CD4-positive, CD25-positive, alpha-beta regulatory T cell (primary cell): ENCODE measurements at regions not wholly inside any gene's neighbourhood (a gene's known extent, or its start where the extent isn't known, plus 50 kb on each side); places are given as distances from the start of the nearest gene placed in this dataset.

Experiments used
- ATAC-seq, 2 donors: fragments of 150-1000 bp; cut with Tn5 transposase; one replicate each; pipeline ENCODE4 v1.10.0; 2021; ENCODE audit warnings: low read depth in 2 of 2, moderate number of reproducible peaks in 2 of 2, moderate library complexity in 1 of 2
- DNase-seq, 3 donors: peaks; one replicate each; pipeline versions ENCODE4 v3.0.0 to v3.0.0-alpha.2; 2012 to 2022; ENCODE audit warnings: mixed read lengths in 1 of 3
- H3K27ac ChIP-seq: one replicate; pipeline ENCODE4 v1.7.0; 2013; ENCODE audit warnings: mild to moderate bottlenecking, low read length; ENCODE audit not compliant: insufficient read depth, poor library complexity, severe bottlenecking
- H3K27me3 ChIP-seq: one replicate; pipeline ENCODE4 v1.7.0; 2013; ENCODE audit warnings: low read length; ENCODE audit not compliant: control insufficient read depth, insufficient read depth
- H3K36me3 ChIP-seq: one replicate; pipeline ENCODE4 v1.7.0; 2013; ENCODE audit warnings: mild to moderate bottlenecking, low read length, moderate library complexity; ENCODE audit not compliant: control insufficient read depth, insufficient read depth
- H3K4me1 ChIP-seq: 2 replicates; pipeline ENCODE4 v1.7.0; 2013; ENCODE audit warnings: mild to moderate bottlenecking, low read length; ENCODE audit not compliant: insufficient read depth, control insufficient read depth, poor library complexity, severe bottlenecking
- H3K4me3 ChIP-seq: one replicate; pipeline ENCODE4 v1.7.0; 2013; ENCODE audit warnings: low read depth, mild to moderate bottlenecking, low read length, moderate library complexity
- H3K9me3 ChIP-seq, 2 experiments: 1 replicate in 1 of 2; 2 replicates in 1 of 2; pipeline ENCODE4 v1.7.0; 2013; ENCODE audit warnings: low read length in 2 of 2, mild to moderate bottlenecking in 1 of 2, moderate library complexity in 1 of 2; ENCODE audit not compliant: control insufficient read depth in 2 of 2
- H3K27ac Mint-ChIP-seq, 3 donors: one replicate each; pipeline ENCODE4 v1.8.0; 2020 to 2022; ENCODE audit warnings: mild to moderate bottlenecking in 3 of 3, mixed read lengths in 3 of 3, moderate library complexity in 2 of 3
- H3K27me3 Mint-ChIP-seq: one replicate; pipeline ENCODE4 v1.8.0; 2022; ENCODE audit warnings: mild to moderate bottlenecking, mixed read lengths
- H3K36me3 Mint-ChIP-seq: one replicate; pipeline ENCODE4 v1.8.0; 2020; ENCODE audit warnings: mixed read lengths
- H3K4me1 Mint-ChIP-seq, 4 donors: one replicate each; pipeline ENCODE4 v1.8.0; 2020 to 2022; ENCODE audit warnings: mixed read lengths in 4 of 4, mild to moderate bottlenecking in 1 of 4
- H3K4me3 Mint-ChIP-seq, 4 donors: one replicate each; pipeline ENCODE4 v1.8.0; 2020 to 2022; ENCODE audit warnings: mild to moderate bottlenecking in 4 of 4, mixed read lengths in 4 of 4, moderate library complexity in 3 of 4
- H3K9me3 Mint-ChIP-seq, 7 donors: one replicate each; pipeline ENCODE4 v1.8.0; 2020 to 2022; ENCODE audit warnings: mixed read lengths in 7 of 7, mild to moderate bottlenecking in 3 of 7, moderate library complexity in 2 of 7

DNA sequence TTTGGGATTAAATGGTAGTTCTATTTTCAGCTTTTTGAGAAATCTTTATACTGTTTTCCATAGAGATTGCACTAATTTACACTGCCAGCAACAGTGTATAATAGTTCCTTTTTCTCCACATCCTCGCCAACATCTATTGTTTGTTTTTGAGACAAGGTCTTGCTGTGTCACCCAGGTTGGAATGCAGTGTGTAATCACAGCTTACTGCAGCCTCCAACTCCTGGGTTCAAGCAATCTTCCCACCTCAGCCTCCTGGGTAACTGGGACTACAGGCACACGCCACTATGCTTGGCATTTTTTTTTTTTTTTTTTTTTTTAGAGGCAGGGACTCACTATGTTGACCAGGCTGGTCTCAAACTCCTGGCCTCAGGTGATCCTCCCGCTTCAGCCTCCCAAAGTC, 164.5 kb upstream of the CXADR start:
- ATAC-seq (no peak), DNase-seq (no peak)
- Mint-ChIP-seq H3K36me3 (no peaks in the 10 kb centered on the region), H3K27ac (no peak overlapping the region), H3K4me1 (no peaks in the 10 kb centered on the region), H3K9me3 (peaks cover 0 to 13% (median 6%) of the 10 kb centered on the region in 7 donors), H3K4me3 (no peak overlapping the region), H3K27me3 (no peaks in the 10 kb centered on the region)
- Histone ChIP-seq H3K4me1 (no peaks in the 10 kb centered on the region), H3K27ac (no peak overlapping the region), H3K9me3 (no peaks in the 10 kb centered on the region), H3K27me3 (no peaks in the 10 kb centered on the region), H3K4me3 (no peak overlapping the region), H3K36me3 (no peaks in the 10 kb centered on the region)

DNA sequence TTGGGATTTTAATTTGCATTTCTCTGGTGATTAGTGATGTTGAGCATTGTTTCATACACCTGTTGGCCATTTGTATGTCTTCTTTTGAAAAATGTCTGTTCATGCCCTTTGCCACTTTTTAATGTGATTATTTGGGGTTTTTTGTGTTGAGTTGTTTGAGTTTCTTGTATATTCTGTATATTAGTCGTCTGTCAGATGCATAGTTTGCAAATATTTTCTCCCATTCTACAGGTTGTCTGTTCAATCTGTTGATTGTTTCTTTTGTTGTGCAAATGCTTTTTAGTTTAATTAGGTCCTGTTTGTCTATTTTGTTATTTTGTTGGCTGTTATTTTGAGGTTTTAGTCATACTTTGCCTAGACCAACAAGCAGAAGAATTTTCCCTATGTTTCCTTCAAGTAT, 164.0 kb upstream of the CXADR start:
- no peak for ATAC-seq
- Histone ChIP-seq H3K27ac (no peak overlapping the region), H3K36me3 (no peaks in the 10 kb centered on the region), H3K9me3 (no peaks in the 10 kb centered on the region), H3K4me1 (no peaks in the 10 kb centered on the region), H3K4me3 (no peak overlapping the region), H3K27me3 (no peaks in the 10 kb centered on the region)
- H3K4me1 Mint-ChIP-seq: no peaks in the 10 kb centered on the region
- H3K4me3 Mint-ChIP-seq: no peak overlapping the region
- no peaks in the 10 kb centered on the region for H3K36me3 Mint-ChIP-seq
- no peak for DNase-seq
- no peaks in the 10 kb centered on the region for H3K27me3 Mint-ChIP-seq
- peaks cover 0 to 11% (median 6%) of the 10 kb centered on the region in 7 donors for H3K9me3 Mint-ChIP-seq
- H3K27ac Mint-ChIP-seq: no peak overlapping the region

DNA sequence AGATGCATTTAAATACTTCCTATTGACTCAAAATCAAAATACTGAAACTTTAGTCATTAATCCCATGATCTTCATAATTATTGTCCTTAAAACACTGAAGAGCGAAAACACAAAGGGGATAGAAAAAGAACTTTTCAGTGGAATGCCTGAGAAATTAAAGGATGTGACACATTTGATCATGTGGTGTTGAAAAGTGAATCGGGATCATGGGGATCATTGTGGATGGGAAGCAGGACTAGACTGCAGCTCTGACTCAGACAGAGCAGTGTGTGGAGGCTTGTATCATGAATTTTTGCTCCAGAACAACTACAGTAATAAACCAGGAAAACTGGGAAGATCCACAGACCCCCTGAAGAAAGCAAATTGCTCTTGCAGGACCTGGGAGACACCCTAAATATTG, 161.1 kb upstream of the CXADR start:
- Mint-ChIP-seq H3K4me1 (no peaks in the 10 kb centered on the region), H3K9me3 (peaks cover 0 to 10% (median 4%) of the 10 kb centered on the region in 7 donors), H3K4me3 (no peak overlapping the region), H3K36me3 (no peaks in the 10 kb centered on the region), H3K27ac (no peak overlapping the region), H3K27me3 (no peaks in the 10 kb centered on the region)
- H3K36me3 ChIP-seq: no peaks in the 10 kb centered on the region
- no peaks in the 10 kb centered on the region for H3K9me3 ChIP-seq
- no peaks in the 10 kb centered on the region for H3K27me3 ChIP-seq
- DNase-seq (no peak), ATAC-seq (no peak)
- H3K27ac ChIP-seq: no peak overlapping the region
- H3K4me3 ChIP-seq: no peak overlapping the region
- H3K4me1 ChIP-seq: no peaks in the 10 kb centered on the region

DNA sequence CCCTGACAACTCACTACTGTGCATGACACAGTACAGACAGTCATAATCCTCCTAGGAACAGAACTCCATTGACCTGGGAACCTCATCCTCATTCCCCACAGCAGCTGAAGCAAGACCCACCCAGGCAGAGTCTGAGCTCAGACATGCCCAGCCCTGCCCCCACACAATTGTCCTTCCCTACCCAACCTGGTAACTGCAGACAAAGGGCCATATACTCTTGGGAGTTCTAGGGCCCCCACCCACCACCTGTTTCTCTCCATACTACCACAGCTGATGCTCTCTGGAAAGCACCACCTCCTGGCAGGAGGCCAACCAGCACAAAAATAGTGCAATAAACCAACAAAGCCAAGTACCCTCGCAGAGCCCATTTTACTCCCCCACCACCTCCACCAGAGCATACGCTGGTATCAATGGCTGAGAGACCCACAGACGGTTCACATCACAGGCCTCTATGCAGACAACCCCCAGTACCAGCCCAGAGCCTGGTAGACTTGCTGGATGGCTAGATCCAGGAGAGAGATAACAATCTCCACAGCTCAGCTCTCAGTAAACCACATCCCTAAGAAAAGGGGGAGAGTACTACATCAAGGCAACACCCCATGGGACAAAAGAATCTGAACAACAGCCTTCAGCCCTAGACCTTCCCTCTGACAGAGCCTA, 159.7 kb upstream of the CXADR start:
- H3K9me3 ChIP-seq: no peaks in the 10 kb centered on the region
- H3K36me3 ChIP-seq: no peaks in the 10 kb centered on the region
- Mint-ChIP-seq H3K9me3 (peaks cover 0 to 10% (median 4%) of the 10 kb centered on the region in 7 donors), H3K4me1 (no peaks in the 10 kb centered on the region), H3K27ac (no peak overlapping the region), H3K4me3 (no peak overlapping the region), H3K27me3 (no peaks in the 10 kb centered on the region), H3K36me3 (no peaks in the 10 kb centered on the region)
- no peaks in the 10 kb centered on the region for H3K27me3 ChIP-seq
- no peak overlapping the region for H3K27ac ChIP-seq
- DNase-seq (no peak), ATAC-seq (no peak)
- H3K4me3 ChIP-seq: no peak overlapping the region
- H3K4me1 ChIP-seq: no peaks in the 10 kb centered on the region

DNA sequence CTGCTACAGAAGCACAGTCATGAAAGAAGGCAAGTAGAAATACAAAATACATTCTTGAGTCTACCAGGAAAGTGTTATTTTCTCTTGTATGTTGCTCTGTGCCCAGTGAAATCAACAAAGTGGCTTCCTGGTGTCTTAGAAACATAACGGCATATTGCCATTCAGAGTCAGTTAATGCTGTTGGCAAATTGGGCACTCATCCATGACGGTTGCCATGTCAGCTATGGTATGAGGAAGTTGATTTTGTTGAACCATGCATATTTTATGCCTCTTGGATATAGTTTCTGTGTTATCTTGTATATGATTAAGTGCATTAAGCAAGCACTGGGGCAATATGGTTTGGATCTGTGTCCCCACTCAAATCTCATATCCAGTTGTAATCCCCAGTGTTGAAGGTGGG, 153.1 kb upstream of the CXADR start:
- Mint-ChIP-seq H3K9me3 (peaks cover 0 to 3% (median 0%) of the 10 kb centered on the region in 7 donors), H3K27me3 (no peaks in the 10 kb centered on the region)

DNA sequence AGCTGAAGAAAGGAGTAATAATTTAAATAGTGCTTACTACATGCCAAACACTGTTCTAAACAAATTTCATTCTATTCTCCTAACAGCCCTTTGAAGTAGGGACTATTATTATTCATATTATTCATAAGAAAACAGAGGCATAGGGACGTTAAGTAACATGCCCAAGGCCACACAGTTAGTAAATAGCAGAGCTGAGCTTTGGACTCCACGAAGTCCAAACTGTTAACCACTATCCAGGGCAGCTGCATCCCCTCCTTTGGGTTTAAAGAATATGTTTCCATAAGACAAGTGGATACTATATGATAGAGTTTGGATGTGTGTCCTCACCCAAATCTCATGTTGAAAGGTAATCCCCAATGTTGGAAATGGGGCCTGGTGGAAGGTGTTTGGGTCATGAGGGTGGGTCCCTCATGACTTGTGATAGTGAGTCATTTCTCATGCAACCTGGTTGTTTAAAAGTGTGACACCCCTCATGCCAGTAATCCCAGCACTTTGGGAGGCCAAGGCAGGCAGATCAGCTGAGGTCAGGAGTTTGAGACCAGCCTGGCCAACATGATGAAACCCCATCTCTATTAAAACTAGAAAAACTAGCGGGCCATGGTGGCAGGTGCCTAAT, 144.0 kb upstream of the CXADR start:
- Histone ChIP-seq H3K27me3 (no peaks in the 10 kb centered on the region), H3K36me3 (no peaks in the 10 kb centered on the region), H3K4me3 (no peak overlapping the region), H3K9me3 (no peaks in the 10 kb centered on the region), H3K4me1 (no peaks in the 10 kb centered on the region), H3K27ac (no peak overlapping the region)
- Mint-ChIP-seq H3K4me1 (no peaks in the 10 kb centered on the region), H3K36me3 (no peaks in the 10 kb centered on the region), H3K27ac (no peak overlapping the region), H3K9me3 (peaks cover 0 to 4% (median 0%) of the 10 kb centered on the region in 7 donors), H3K4me3 (no peak overlapping the region), H3K27me3 (peaks cover 11% of the 10 kb centered on the region)
- ATAC-seq (no peak), DNase-seq (no peak)

More for the DNA sequence above, 153.1 kb upstream of the CXADR start:
- ATAC-seq (no peak), DNase-seq (no peak)
- Histone ChIP-seq H3K4me1 (no peaks in the 10 kb centered on the region), H3K27me3 (no peaks in the 10 kb centered on the region), H3K9me3 (no peaks in the 10 kb centered on the region), H3K4me3 (no peak overlapping the region), H3K27ac (no peak overlapping the region), H3K36me3 (no peaks in the 10 kb centered on the region)
- Mint-ChIP-seq H3K36me3 (no peaks in the 10 kb centered on the region), H3K4me3 (no peak overlapping the region), H3K4me1 (no peaks in the 10 kb centered on the region), H3K27ac (no peak overlapping the region)

DNA sequence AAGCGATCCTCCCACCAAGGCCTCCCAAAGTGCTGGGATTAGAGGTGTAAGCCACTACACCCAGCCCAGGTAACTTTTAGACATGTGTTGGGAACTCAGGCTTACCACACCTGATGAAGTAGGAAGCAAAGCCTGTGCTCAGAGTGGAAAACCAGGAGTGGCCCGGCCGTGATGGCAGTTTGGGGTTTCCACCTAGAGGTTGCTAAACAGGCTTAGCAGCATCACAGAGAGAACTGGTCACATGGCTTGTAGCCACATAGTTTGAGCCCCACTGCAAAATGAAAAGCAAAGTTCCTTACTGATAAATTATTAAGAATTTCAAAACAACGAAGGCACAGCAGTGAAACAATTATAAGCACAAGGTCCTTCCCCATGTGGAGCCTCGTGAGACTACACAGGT, 142.6 kb upstream of the CXADR start:
- Mint-ChIP-seq H3K27ac (no peak overlapping the region), H3K36me3 (no peaks in the 10 kb centered on the region), H3K9me3 (peaks cover 0 to 5% (median 0%) of the 10 kb centered on the region in 7 donors), H3K27me3 (peaks cover 11% of the 10 kb centered on the region), H3K4me1 (peaks cover 0 to 1% (median 0%) of the 10 kb centered on the region in 4 donors), H3K4me3 (no peak overlapping the region)
- Histone ChIP-seq H3K36me3 (no peaks in the 10 kb centered on the region), H3K4me3 (no peak overlapping the region), H3K9me3 (no peaks in the 10 kb centered on the region), H3K27me3 (no peaks in the 10 kb centered on the region), H3K27ac (no peak overlapping the region), H3K4me1 (no peaks in the 10 kb centered on the region)
- DNase-seq (no peak), ATAC-seq (no peak)

DNA sequence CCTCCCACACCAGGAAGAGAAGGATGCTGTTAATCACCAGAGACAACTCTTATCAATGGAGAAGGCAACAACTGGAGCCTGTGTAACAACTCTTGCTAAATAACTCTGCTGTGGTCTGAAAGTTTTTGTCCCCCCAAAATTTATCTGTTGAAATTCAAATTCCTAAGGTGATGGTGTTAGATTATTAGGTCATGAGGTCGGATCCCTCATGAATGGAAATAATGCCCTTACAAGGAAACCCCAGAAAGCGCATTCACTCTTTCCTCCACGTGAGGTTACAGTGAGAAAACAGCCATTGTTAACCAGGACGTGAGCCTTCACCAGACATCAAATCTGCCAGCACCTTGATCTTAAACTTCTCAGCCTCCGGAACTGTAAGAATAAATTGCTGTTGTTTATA, 141.9 kb upstream of the CXADR start:
- ATAC-seq: no peak
- no peaks in the 10 kb centered on the region for H3K4me1 ChIP-seq
- H3K27me3 ChIP-seq: no peaks in the 10 kb centered on the region
- Mint-ChIP-seq H3K27me3 (peaks cover 11% of the 10 kb centered on the region), H3K4me1 (peaks cover 0 to 1% (median 0%) of the 10 kb centered on the region in 4 donors), H3K27ac (no peak overlapping the region), H3K9me3 (peaks cover 0 to 8% (median 0%) of the 10 kb centered on the region in 7 donors), H3K4me3 (no peak overlapping the region), H3K36me3 (no peaks in the 10 kb centered on the region)
- no peak for DNase-seq
- no peaks in the 10 kb centered on the region for H3K9me3 ChIP-seq
- H3K27ac ChIP-seq: no peak overlapping the region
- H3K4me3 ChIP-seq: no peak overlapping the region
- no peaks in the 10 kb centered on the region for H3K36me3 ChIP-seq
